Umbilical cord (tissue), 1 donor: ENCODE measurements at regions not wholly inside any gene's neighbourhood (a gene's known extent, or its start where the extent isn't known, plus 50 kb on each side); places are given as distances from the start of the nearest gene placed in this dataset.

ENCODE experiments used
- DNase-seq: peaks from one replicate; pipeline ENCODE4 v3.0.0-alpha.2; 2015; ENCODE audit warnings: low spot score

DNA sequence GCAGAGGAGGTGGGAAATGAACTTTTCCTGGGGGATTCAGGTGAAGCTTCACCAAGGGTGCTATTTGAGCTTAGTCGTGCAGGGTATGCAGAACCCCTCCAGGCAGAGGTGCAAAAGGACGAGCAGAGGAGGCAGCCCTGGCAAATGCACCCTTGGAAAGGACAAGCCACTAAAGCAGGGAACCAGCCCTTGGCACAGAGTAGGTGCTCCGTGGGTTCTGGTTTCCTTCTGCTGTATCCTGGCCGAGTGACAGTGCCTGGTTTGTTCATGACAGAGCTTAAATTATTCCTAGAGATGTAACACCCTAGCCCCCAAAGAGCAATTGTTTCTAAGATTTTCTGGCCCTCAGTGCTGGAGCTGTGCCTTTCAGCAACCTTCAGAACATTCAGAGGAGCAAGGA, 73.4 kb upstream of the SYT6 start:
- no peak for DNase-seq

DNA sequence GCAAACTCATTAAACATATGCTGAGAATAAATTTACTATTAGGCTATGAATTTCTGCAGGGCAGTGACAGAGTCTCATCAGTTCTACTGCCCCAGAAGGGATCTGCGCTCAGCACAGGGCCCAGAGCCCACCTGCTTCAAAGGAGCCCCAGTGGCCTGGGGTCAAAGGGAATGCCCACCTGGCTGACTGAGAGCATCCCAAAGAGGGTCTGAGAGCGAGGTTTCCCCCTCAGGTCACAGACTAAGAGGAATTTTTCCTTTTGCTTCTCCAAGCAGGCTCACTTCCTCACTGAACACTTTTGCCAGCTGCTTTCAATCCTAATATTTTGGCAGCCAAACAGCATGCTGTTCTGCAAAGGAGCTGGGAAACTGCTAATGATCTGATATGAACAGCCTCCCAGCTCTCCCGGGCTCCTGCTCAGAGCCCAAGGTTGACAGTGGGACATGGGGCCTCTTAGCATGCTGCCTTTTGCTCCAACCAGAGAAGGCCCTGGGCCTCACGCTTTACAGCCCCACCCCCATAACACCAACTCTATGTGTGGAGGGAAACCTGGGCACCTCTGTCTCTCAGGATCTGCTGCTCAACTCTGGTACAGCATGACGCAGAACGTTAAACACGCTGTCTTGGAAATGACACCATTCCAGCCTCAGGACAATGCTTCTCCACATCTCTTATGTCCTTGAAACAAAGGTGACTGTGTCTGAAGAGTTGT, 70.7 kb upstream of the SYT6 start:
- DNase-seq, result peak; percentile 85

- no peak for DNase-seq
These were observed 69.3 kb upstream of the SYT6 start for GRCh38 chr1:114222920-114223319.

DNA sequence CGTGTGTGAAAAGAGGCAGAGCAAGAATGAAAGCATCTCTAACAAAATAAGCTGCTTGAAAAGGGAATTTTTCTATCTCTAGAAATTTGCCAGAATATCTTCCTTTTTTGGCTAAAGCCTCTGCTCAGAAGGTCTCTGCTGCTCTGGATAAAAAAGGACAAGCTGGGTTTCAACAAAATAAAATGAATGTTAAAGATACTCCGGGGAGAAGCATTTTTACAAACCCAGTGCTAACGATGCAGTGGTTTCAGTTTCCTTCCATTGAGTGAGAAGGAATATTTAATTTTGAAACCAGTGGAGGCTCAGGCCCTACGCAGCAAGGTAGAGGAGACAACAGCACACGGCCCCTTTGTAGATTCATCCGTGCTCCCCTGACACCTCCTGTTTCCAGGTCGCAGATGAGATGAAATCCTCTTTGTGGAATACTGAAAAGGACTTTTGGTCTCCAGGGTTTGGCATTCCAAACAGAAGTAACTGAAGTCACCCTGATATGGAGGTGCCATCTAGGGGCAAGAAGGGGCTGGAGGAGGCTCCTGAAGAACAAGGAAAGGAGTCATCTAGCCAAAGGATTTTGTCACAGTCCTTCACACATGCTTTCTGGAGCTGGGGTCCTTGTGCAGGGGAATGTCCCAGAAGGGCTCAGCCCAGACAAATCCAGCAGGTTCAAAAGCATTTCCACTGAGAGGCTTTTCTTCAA, 65.7 kb upstream of the SYT6 start:
- DNase-seq, result peak; percentile 60

DNA sequence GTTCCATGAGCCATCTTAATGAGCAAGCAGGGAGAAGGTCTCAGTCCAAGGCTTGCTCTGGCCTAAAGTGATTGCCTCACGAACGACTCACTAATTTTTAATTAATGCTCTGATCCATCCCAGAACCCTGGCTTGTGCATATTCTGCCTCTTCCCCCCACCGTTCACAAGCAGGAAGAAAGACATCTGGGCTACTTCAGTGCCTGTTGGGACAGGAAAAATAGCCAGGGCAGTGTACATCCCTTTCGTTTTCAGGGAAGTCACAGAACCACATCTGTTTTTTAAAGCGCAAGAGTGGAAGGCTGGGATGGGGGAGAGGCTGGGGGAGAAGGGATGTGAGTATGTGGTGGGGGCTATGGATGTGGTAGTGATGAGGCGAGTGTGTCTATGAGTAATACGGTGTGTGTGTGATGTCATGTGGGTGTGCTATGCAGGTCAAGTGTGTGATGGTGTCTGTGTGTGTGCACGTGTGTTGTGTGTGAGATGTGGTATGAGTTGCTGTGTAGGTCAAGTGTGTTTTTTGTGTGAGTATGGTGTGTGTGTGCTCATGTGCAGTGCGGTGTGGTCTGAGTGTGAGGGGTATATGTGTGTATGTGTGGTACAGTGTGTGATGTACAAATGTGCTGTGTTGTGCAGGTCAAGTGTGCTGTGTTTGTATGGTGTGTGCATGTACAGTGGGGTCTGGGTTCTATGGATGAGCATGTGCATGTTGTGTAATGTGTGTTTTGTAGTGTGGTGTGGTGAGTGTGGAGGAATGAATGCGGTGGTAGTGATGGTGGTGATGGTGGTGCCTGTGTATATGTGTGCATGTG, 64.9 kb upstream of the SYT6 start:
- no peak for DNase-seq

DNA sequence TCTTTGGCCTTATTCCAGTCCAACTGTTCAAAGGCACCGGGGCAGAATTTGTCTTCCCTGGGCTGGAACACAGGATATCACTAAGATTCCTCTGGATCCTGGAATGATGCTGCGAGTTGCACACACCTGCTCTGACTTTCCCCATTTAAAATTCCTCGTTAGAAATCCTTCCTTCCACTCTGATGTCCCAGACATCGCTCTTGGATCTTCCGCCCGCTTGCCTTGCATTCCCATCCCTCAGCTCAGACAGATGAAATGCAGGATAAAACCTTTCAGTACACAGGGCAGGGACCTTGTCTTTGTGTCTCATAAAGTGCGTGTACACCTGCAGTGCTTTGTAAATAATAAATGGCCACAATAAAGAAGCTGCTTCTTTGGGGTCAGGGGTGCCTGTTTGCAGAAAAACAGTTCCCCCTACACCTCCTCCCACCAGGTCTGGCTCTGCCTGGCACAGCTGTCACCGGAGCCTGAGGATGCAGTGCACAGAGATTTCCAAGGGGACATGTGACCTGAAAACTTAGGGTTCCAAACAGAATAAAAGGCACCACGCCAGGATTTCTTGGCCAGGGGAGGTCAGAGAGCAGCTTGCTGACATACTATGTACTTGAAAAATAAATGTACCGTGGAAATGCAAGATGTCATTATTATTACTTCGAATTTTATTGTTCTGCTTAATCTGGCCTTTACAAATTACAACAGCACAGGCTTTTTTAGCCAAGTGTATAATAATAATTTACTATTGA, 62.9 kb upstream of the SYT6 start:
- DNase-seq, result no peak

DNA sequence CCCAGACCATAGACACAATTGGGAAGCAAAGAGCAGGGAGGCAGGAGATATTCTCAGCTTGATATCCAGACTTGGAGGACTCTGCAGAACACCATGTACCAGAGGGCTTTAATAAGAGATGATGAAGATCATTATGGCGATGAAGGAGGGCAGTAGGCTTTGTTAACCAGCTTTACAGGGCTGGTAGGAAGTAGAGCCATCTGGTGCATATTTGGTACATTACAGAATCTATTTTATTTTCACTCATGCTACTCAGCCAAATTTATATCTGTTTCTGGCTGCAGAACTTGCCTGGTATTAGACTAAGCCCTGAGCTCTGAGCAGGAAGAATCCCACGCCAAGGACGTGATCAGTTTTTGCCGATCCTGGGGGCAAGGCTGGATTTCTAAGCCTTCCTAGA, 61.8 kb upstream of the SYT6 start:
- DNase-seq, result peak; percentile 57

GRCh38 chr1:114214016-114214415, 60.3 kb upstream of the SYT6 start:
- no peak for DNase-seq

- DNase-seq, result no peak
These were observed 56.3 kb upstream of the SYT6 start for GRCh38 chr1:114209971-114210370.

DNA sequence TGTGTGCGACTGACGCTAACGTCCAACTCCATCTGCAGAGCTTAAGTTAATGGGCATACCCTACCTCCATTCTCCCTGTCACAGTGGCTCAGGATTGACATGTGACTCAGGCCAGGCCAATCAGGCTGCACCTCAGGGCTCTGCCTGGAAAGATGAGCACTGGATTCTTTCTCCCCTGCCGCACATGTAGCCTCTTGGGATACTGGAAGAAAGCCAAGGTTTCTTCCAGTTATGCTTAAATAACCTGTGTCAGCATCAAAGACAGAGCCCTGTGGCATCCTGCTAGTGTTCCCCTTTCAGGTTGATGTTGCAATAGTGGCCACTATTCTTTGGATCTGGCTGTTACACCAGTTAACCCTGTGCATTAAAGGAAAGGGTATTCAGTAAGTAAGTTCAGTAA, 55.0 kb upstream of the SYT6 start:
- DNase-seq, result peak; percentile 51

DNA sequence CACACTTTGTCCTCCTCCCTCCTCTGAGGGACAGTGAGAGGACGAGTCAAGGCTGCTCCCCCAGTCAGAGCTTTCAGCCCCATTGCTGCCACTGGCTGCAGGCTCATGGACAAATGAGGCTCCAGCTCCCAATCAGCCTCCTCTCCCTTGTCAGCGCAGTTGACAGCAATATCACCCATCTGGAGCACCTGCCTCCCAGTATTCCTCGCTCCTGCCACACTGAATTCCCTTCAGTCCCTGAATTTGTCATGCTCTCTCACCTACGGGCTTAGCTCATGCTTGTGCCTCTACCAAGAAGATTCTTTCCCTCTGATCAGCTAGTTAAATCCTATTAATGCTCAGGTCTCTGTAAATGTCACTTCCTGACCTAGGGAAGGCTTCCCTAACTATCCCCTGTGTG, 54.4 kb upstream of the SYT6 start:
- DNase-seq, result no peak

DNA sequence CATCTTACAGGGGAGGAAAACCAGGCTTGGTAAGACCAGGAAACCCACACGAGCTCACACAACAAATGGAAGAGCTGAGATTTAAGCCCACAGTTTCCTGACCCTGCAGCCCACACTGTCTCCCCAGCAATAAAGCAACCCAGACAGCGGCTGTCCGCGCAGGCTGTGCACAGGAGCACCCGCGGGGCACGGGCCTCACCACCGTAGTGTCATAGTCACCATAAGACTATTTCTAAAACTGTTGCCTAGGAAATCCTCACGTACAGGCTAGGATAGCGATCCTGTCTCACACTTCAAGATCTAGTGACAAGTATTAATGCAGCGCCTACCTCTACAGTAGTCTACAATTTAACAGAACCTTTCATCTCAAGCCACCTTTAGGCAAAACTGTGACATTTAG, 54.0 kb upstream of the SYT6 start:
- no peak for DNase-seq

- DNase-seq, result no peak
These were observed 52.7 kb upstream of the SYT6 start for GRCh38 chr1:114206392-114206791.

DNA sequence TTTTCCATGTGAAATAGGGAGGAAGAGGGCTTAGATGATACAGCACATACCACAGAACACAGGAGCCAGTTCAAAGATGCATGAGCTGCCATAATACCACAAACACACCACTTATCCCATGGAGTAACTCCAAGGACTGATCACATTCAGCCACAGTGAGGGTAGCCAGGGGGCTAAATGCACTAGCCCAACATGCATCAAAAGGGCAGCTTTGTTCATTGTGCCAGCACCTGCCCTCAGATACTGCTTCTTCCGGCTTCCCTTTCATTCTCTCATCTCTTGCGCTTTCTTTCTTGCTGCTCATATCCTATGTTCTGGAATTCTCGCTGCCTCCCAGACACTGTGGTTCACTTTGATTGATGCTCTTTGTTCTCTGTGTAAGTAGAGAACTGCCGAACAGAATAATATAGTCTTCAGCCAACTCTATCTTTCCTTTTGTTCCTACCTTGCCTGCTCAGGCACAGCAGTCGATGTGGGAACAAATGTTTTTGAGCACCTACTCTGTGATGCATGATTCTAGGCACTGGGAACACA, 50.0 kb upstream of the SYT6 start:
- DNase-seq, result no peak
